Trophoblast cell (in vitro differentiated cells and primary cell): ENCODE measurements at regions not wholly inside any gene's neighbourhood (a gene's known extent, or its start where the extent isn't known, plus 50 kb on each side); places are given as distances from the start of the nearest gene placed in this dataset.

Experiments used
- DNase-seq, 2 donors: peaks; one replicate each; pipeline ENCODE4 v3.0.0-alpha.2; 2016
- H2AFZ ChIP-seq: 2 replicates; pipeline ENCODE4 v1.6.1; 2013; ENCODE audit warnings: low read length, moderate library complexity, mild to moderate bottlenecking; ENCODE audit not compliant: insufficient read depth, poor library complexity
- H2AK5ac ChIP-seq: 2 replicates; pipeline ENCODE4 v1.6.1; 2013; ENCODE audit warnings: mild to moderate bottlenecking, low read length
- H2BK120ac ChIP-seq: 2 replicates; pipeline ENCODE4 v1.6.1; 2013; ENCODE audit warnings: low read length, mild to moderate bottlenecking, moderate library complexity; ENCODE audit not compliant: insufficient read depth, poor library complexity
- H2BK12ac ChIP-seq: 2 replicates; pipeline ENCODE4 v1.6.1; 2013; ENCODE audit warnings: mild to moderate bottlenecking, low read length, moderate library complexity
- H2BK5ac ChIP-seq: 2 replicates; pipeline ENCODE4 v1.6.1; 2013; ENCODE audit warnings: low read length, low read depth, moderate library complexity, mild to moderate bottlenecking; ENCODE audit not compliant: poor library complexity
- H3K14ac ChIP-seq: 2 replicates; pipeline ENCODE4 v1.6.1; 2013; ENCODE audit warnings: mild to moderate bottlenecking, low read length
- H3K18ac ChIP-seq: 2 replicates; pipeline ENCODE4 v1.6.1; 2013; ENCODE audit warnings: mild to moderate bottlenecking, low read length
- H3K23ac ChIP-seq: 2 replicates; pipeline ENCODE4 v1.6.1; 2013; ENCODE audit warnings: low read length
- H3K27ac ChIP-seq: 2 replicates; pipeline ENCODE4 v1.5.1; 2013; ENCODE audit warnings: low read depth, mild to moderate bottlenecking, inconsistent platforms, low read length, moderate library complexity
- H3K27me3 ChIP-seq: 2 replicates; pipeline ENCODE4 v1.6.1; 2013; ENCODE audit warnings: inconsistent platforms, mild to moderate bottlenecking, low read length, moderate library complexity; ENCODE audit not compliant: insufficient read depth
- H3K36me3 ChIP-seq, 2 experiments: 1 replicate in 1 of 2; 2 replicates in 1 of 2; pipeline ENCODE4 v1.6.1; 2013; ENCODE audit warnings: low read length in 2 of 2, mild to moderate bottlenecking in 2 of 2, moderate library complexity in 1 of 2; ENCODE audit not compliant: insufficient read depth in 2 of 2, control insufficient read depth in 1 of 2
- H3K4ac ChIP-seq: 2 replicates; pipeline ENCODE4 v1.6.1; 2013; ENCODE audit warnings: low read depth, mild to moderate bottlenecking, low read length, moderate library complexity
- H3K4me1 ChIP-seq, 2 experiments: 1 replicate in 1 of 2; 2 replicates in 1 of 2; pipeline ENCODE4 v1.6.1; 2013; ENCODE audit warnings: low read length in 2 of 2, mild to moderate bottlenecking in 2 of 2, moderate library complexity in 1 of 2; ENCODE audit not compliant: insufficient read depth in 2 of 2, control insufficient read depth in 1 of 2
- H3K4me2 ChIP-seq: 2 replicates; pipeline ENCODE4 v1.6.1; 2013; ENCODE audit warnings: inconsistent platforms, mild to moderate bottlenecking, low read length, moderate library complexity
- H3K4me3 ChIP-seq: 2 replicates; pipeline ENCODE4 v1.5.1; 2013; ENCODE audit warnings: mild to moderate bottlenecking, low read depth, low read length, inconsistent platforms
- H3K79me1 ChIP-seq: one replicate; pipeline ENCODE4 v1.6.1; 2013; ENCODE audit warnings: low read length
- H3K79me2 ChIP-seq: 2 replicates; pipeline ENCODE4 v1.6.1; 2013; ENCODE audit warnings: low read length, mild to moderate bottlenecking; ENCODE audit not compliant: control insufficient read depth, insufficient read depth, poor library complexity
- H3K9ac ChIP-seq: 2 replicates; pipeline ENCODE4 v1.6.1; 2013; ENCODE audit warnings: mild to moderate bottlenecking, low read length
- H3K9me3 ChIP-seq: 2 replicates; pipeline ENCODE4 v1.6.1; 2013; ENCODE audit warnings: low read depth, mild to moderate bottlenecking, control low read depth, inconsistent platforms, low read length; ENCODE audit not compliant: insufficient read depth
- H4K12ac ChIP-seq: 2 replicates; pipeline ENCODE4 v1.6.1; 2013; ENCODE audit warnings: low read depth, mild to moderate bottlenecking, low read length, moderate library complexity
- H4K8ac ChIP-seq: 2 replicates; pipeline ENCODE4 v1.6.1; 2013; ENCODE audit warnings: low read depth, mild to moderate bottlenecking, low read length, moderate library complexity
- H4K91ac ChIP-seq: one replicate; pipeline ENCODE4 v1.6.1; 2013; ENCODE audit warnings: low read depth, mild to moderate bottlenecking, low read length, moderate library complexity
- WGBS: extraction: QIAGEN DNeasy Blood & Tissue Kit; methylation state at CpG from one replicate; pipeline ENCODE4 v1.1.7; 2013; ENCODE audit warnings: missing lambda C conversion rate; ENCODE audit not compliant: insufficient read length, insufficient coverage; ENCODE audit errors: extremely low coverage; 5-methylcytosine and 5-hydroxymethylcytosine counted together

DNA sequence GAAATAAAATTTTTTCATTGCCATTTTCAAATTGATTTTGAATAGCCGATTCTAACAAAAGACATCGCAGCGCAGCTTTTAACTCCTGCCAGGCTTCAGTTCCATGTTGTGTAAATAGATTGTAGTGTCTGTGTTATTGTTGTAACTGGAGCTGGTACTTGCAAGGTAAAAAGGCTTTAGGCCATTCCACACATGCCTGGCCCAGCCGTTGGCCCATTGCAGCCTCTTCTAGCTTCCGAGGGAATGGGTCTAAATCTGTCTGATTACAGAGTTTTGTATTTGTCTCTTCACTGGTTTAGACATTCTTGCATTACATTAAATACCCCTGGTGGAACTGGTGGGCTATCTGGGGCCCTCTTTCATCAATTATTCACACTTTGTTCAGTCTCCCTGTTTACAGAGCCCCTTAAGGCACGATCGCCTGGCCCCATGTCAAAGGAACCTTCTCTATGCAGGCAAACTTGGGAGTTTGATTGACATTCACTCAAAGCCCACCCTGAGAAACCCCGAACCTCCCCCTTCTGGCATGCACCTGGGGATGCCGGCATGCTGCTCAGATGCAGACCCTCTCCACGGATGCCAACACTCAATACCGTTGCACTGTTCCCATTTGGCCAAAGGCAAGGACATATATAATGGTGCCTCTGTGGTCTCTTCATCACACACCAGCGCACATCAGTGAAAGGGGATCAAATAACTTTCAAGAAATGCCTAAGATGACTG, 281.7 kb upstream of the IRX2 start:
- Histone ChIP-seq H2AFZ (no peak overlapping the region), H3K4me2 (no peak overlapping the region), H3K4ac (no peak overlapping the region), H3K9me3 (peaks cover 3% of the 10 kb centered on the region), H3K79me1 (no peaks in the 10 kb centered on the region), H2BK12ac (no peak overlapping the region), H4K8ac (no peak overlapping the region), H4K91ac (no peak overlapping the region), H3K27ac (no peak overlapping the region), H4K12ac (no peak overlapping the region), H3K79me2 (no peaks in the 10 kb centered on the region), H3K27me3 (no peaks in the 10 kb centered on the region), H3K36me3 (no peaks in the 10 kb centered on the region), H3K18ac (no peak overlapping the region), H3K4me3 (no peak overlapping the region), H2BK5ac (no peak overlapping the region), H3K4me1 (no peaks in the 10 kb centered on the region), H3K23ac (no peak overlapping the region), H3K14ac (no peak overlapping the region), H3K9ac (no peak overlapping the region), H2BK120ac (no peak overlapping the region), H2AK5ac (no peak overlapping the region)
- WGBS: no CpG with 5 or more reads among the region's 12 CpGs
- DNase-seq: no peak

- H3K27me3 ChIP-seq: no peaks in the 10 kb centered on the region
- WGBS: no CpG with 5 or more reads among the region's 6 CpGs
- no peak overlapping the region for H2AK5ac ChIP-seq
- H3K4ac ChIP-seq: no peak overlapping the region
- H2BK5ac ChIP-seq: no peak overlapping the region
- no peak overlapping the region for H2BK12ac ChIP-seq
- H4K12ac ChIP-seq: no peak overlapping the region
- no peak overlapping the region for H3K23ac ChIP-seq
- H3K9me3 ChIP-seq: peaks cover 3% of the 10 kb centered on the region
- H4K8ac ChIP-seq: no peak overlapping the region
- H3K27ac ChIP-seq: no peak overlapping the region
- H3K18ac ChIP-seq: no peak overlapping the region
- no peaks in the 10 kb centered on the region for H3K79me2 ChIP-seq
- H3K9ac ChIP-seq: no peak overlapping the region
- no peak overlapping the region for H4K91ac ChIP-seq
- H2AFZ ChIP-seq: no peak overlapping the region
- H3K4me3 ChIP-seq: no peak overlapping the region
- H3K36me3 ChIP-seq: no peaks in the 10 kb centered on the region
- H3K79me1 ChIP-seq: no peaks in the 10 kb centered on the region
- no peaks in the 10 kb centered on the region for H3K4me1 ChIP-seq
- H3K4me2 ChIP-seq: no peak overlapping the region
- H2BK120ac ChIP-seq: no peak overlapping the region
- no peak overlapping the region for H3K14ac ChIP-seq
- no peak for DNase-seq
Measured at GRCh38 chr5:3032513-3032912, 281.0 kb upstream of the IRX2 start.

- Histone ChIP-seq H2AK5ac (no peak overlapping the region), H3K36me3 (no peaks in the 10 kb centered on the region), H3K79me1 (no peaks in the 10 kb centered on the region), H2BK12ac (no peak overlapping the region), H3K79me2 (no peaks in the 10 kb centered on the region), H3K4me3 (no peak overlapping the region), H3K4me2 (no peak overlapping the region), H3K14ac (no peak overlapping the region), H3K18ac (no peak overlapping the region), H3K27me3 (no peaks in the 10 kb centered on the region), H3K27ac (no peak overlapping the region), H3K9me3 (peaks cover 3% of the 10 kb centered on the region), H3K4ac (no peak overlapping the region), H2BK120ac (no peak overlapping the region), H2BK5ac (no peak overlapping the region), H3K4me1 (no peaks in the 10 kb centered on the region), H4K91ac (no peak overlapping the region), H3K23ac (no peak overlapping the region), H4K12ac (no peak overlapping the region), H3K9ac (no peak overlapping the region), H4K8ac (no peak overlapping the region), H2AFZ (no peak overlapping the region)
- no peak for DNase-seq
- no CpG with 5 or more reads among the region's 16 CpGs for WGBS
Measured at GRCh38 chr5:3031733-3032378, 280.4 kb upstream of the IRX2 start.

DNA sequence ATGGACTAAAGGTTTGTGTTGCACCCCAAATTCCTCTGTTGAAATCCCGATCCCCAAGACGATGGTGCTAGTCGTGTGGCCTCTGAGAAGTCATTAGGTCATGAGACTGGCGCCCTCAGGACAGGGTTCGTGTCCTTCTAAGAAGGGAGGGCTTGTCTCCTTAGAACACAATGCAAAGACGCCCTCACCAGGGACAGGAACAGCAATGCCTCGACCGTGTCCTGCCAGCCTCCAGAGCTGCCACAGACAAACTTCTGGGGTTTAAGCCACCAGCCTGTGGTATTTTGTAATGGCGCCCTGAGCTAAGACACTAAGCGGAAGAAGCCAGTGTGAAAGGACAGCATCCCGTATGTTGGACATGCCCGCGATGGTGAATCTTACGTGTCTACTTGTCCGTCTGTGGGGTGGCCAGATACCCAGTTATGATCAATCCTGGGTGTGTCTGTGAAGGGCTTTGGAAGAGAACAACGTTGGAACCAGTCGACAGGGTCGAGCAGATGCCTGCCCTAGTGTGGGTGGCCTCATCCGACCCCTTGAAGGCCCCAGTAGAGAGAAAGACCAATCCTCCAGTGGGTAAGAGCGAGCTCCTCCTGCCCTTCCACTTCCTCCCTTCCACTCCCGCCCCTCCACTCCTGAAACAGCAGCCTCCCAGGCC, 279.2 kb upstream of the IRX2 start:
- Histone ChIP-seq H2BK5ac (no peak overlapping the region), H3K14ac (no peak overlapping the region), H3K4ac (no peak overlapping the region), H3K9me3 (peaks cover 3% of the 10 kb centered on the region), H2AK5ac (no peak overlapping the region), H3K4me2 (no peak overlapping the region), H3K18ac (no peak overlapping the region), H3K36me3 (no peaks in the 10 kb centered on the region), H3K4me3 (no peak overlapping the region), H3K27me3 (no peaks in the 10 kb centered on the region), H4K12ac (no peak overlapping the region), H4K8ac (no peak overlapping the region), H4K91ac (no peak overlapping the region), H3K79me1 (no peaks in the 10 kb centered on the region), H3K27ac (no peak overlapping the region), H3K79me2 (no peaks in the 10 kb centered on the region), H3K9ac (no peak overlapping the region), H2BK12ac (no peak overlapping the region), H3K4me1 (no peaks in the 10 kb centered on the region), H2AFZ (no peak overlapping the region), H2BK120ac (no peak overlapping the region), H3K23ac (no peak overlapping the region)
- DNase-seq: no peak
- no CpG with 5 or more reads among the region's 21 CpGs for WGBS
